Caco-2 (cell line): ENCODE measurements at regions not wholly inside any gene's neighbourhood (a gene's known extent, or its start where the extent isn't known, plus 50 kb on each side); places are given as distances from the start of the nearest gene placed in this dataset.

Experiments used
- BruUV-seq: library from RNA; stranded (reverse); fragments of 400-500 nt; replicated peaks from 2 replicates; lab custom pipeline; 2021; lab: Mats Ljungman, UMichigan
- CTCF ChIA-PET: fragments of 300-600 bp; sonication (Branson Sonifier 250); formaldehyde crosslinking; loops from one replicate; lab custom pipeline; 2022; ENCODE audit warnings: antibody characterized with exemption; lab: Charles Lee
- POLR2A ChIA-PET: fragments of 300-600 bp; sonication (Branson Sonifier 250); formaldehyde crosslinking; loops from one replicate; lab custom pipeline; 2022; ENCODE audit warnings: antibody characterized with exemption; lab: Charles Lee
- DNase-seq, 2 experiments: peaks; one replicate each; pipeline versions ENCODE4 v3.0.0 to v3.0.0-alpha.2; 2020 to 2022
- H3K27me3 ChIP-seq: replicated peaks from 2 replicates; pipeline ENCODE4 v1.6.0; 2011; ENCODE audit warnings: low read length; ENCODE audit not compliant: control insufficient read depth, insufficient read depth
- H3K36me3 ChIP-seq: 2 replicates; pipeline ENCODE4 v1.5.1; 2011; ENCODE audit warnings: low read length; ENCODE audit not compliant: control insufficient read depth, insufficient read depth
- H3K4me1 ChIP-seq: fragments of 250-450 bp; sonication (Bioruptor Pico); 2 replicates; pipeline ENCODE4 v1.5.1; 2020; ENCODE audit warnings: mild to moderate bottlenecking
- H3K4me3 ChIP-seq: 2 replicates; pipeline ENCODE4 v1.5.1; 2011; ENCODE audit warnings: low read depth, mild to moderate bottlenecking, control low read depth, low read length
- H3K9me3 ChIP-seq: fragments of 250-450 bp; sonication (Bioruptor Pico); 2 replicates; pipeline ENCODE4 v1.5.1; 2020; ENCODE audit warnings: mild to moderate bottlenecking, moderate library complexity
- H3K27ac Mint-ChIP-seq: one replicate; pipeline ENCODE4 v1.8.0; 2022; ENCODE audit warnings: mixed read lengths; ENCODE audit not compliant: unreplicated experiment
- H3K27me3 Mint-ChIP-seq: one replicate; pipeline ENCODE4 v1.8.0; 2022; ENCODE audit warnings: mixed read lengths; ENCODE audit not compliant: insufficient read depth, unreplicated experiment
- H3K36me3 Mint-ChIP-seq: one replicate; pipeline ENCODE4 v1.8.0; 2022; ENCODE audit warnings: mild to moderate bottlenecking, mixed read lengths; ENCODE audit not compliant: insufficient read depth, unreplicated experiment
- H3K4me1 Mint-ChIP-seq: one replicate; pipeline ENCODE4 v1.8.0; 2022; ENCODE audit warnings: low read depth, mixed read lengths; ENCODE audit not compliant: unreplicated experiment
- H3K4me3 Mint-ChIP-seq: one replicate; pipeline ENCODE4 v1.8.0; 2022; ENCODE audit warnings: mild to moderate bottlenecking, moderate library complexity, mixed read lengths; ENCODE audit not compliant: unreplicated experiment
- H3K9me3 Mint-ChIP-seq: one replicate; pipeline ENCODE4 v1.8.0; 2022; ENCODE audit warnings: mixed read lengths; ENCODE audit not compliant: unreplicated experiment
- CTCF ChIP-seq, 2 experiments: fragments of 200-600 bp in 1 of 2; IDR thresholded peaks; 1 replicate in 1 of 2; 2 replicates in 1 of 2; pipeline versions ENCODE4 v1.5.1 to v1.8.0; 2011 to 2022; ENCODE audit warnings: antibody characterized with exemption in 1 of 2, control low read depth in 1 of 2, inconsistent platforms in 1 of 2, low read depth in 1 of 2, low read length in 1 of 2, mild to moderate bottlenecking in 1 of 2, moderate library complexity in 1 of 2; ENCODE audit not compliant: insufficient read depth in 1 of 2, severe bottlenecking in 1 of 2, unreplicated experiment in 1 of 2
- intact Hi-C: fragments of 100-400 bp; cut with micrococcal nuclease; formaldehyde crosslinking; loops from one replicate; pipeline ENCODE4 v1.10.0; 2022; ENCODE audit not compliant: unreplicated experiment

- Histone ChIP-seq H3K27me3 (no peaks in the 10 kb centered on the region), H3K36me3 (no peaks in the 10 kb centered on the region), H3K4me3 (no peak overlapping the region), H3K9me3 (no peaks in the 10 kb centered on the region), H3K4me1 (no peaks in the 10 kb centered on the region)
- Mint-ChIP-seq H3K4me3 (no peak overlapping the region), H3K9me3 (no peaks in the 10 kb centered on the region), H3K36me3 (no peaks in the 10 kb centered on the region), H3K27me3 (no peaks in the 10 kb centered on the region), H3K4me1 (peaks cover 7% of the 10 kb centered on the region), H3K27ac (no peak overlapping the region)
- intact Hi-C loops, result no loop called here
- POLR2A ChIA-PET, result no interaction called here
- CTCF ChIA-PET, result no interaction called here
- BruUV-seq, result no TSS peak
- no peak for TF ChIP-seq CTCF (IDR thresholded peaks at IDR 0.05; ENCODE audit: insufficient read depth in 1 of 2, low read depth in 1 of 2, low read length in 1 of 2, severe bottlenecking in 1 of 2, unreplicated experiment in 1 of 2)
- no peak for DNase-seq
These were observed 342.8 kb downstream of the TMEM167A start for GRCh38 chr5:82734347-82734746.

- intact Hi-C loops, result no loop called here
- Mint-ChIP-seq H3K27ac (no peak overlapping the region), H3K4me3 (no peak overlapping the region)
These were observed 346.3 kb downstream of the TMEM167A start for GRCh38 chr5:82730913-82731312.

GRCh38 chr5:82728926-82729702 lies 348.1 kb downstream of the TMEM167A start:
- Mint-ChIP-seq H3K4me1 (peaks cover 7% of the 10 kb centered on the region), H3K27ac (no peak overlapping the region), H3K4me3 (no peak overlapping the region), H3K27me3 (no peaks in the 10 kb centered on the region), H3K36me3 (no peaks in the 10 kb centered on the region), H3K9me3 (no peaks in the 10 kb centered on the region)
- no peak for TF ChIP-seq CTCF (IDR thresholded peaks at IDR 0.05; ENCODE audit: insufficient read depth in 1 of 2, low read depth in 1 of 2, low read length in 1 of 2, severe bottlenecking in 1 of 2, unreplicated experiment in 1 of 2)
- POLR2A ChIA-PET, result no interaction called here
- no peak for DNase-seq
- intact Hi-C loops, result no loop called here
- no peaks in the 10 kb centered on the region for H3K4me1 ChIP-seq
- CTCF ChIA-PET, result no interaction called here
- no peaks in the 10 kb centered on the region for H3K27me3 ChIP-seq
- no TSS peak for BruUV-seq
- H3K36me3 ChIP-seq, result no peaks in the 10 kb centered on the region
- no peak overlapping the region for H3K4me3 ChIP-seq
- no peaks in the 10 kb centered on the region for H3K9me3 ChIP-seq

More at GRCh38 chr5:82730913-82731312, 346.3 kb downstream of the TMEM167A start:
- H3K4me1 Mint-ChIP-seq, result peaks cover 7% of the 10 kb centered on the region
- no peaks in the 10 kb centered on the region for H3K27me3 Mint-ChIP-seq
- Histone ChIP-seq H3K4me1 (no peaks in the 10 kb centered on the region), H3K36me3 (no peaks in the 10 kb centered on the region), H3K27me3 (no peaks in the 10 kb centered on the region), H3K9me3 (no peaks in the 10 kb centered on the region), H3K4me3 (no peak overlapping the region)
- POLR2A ChIA-PET, result no interaction called here
- no peaks in the 10 kb centered on the region for H3K36me3 Mint-ChIP-seq
- CTCF ChIA-PET, result no interaction called here
- BruUV-seq, result no TSS peak
- TF ChIP-seq CTCF (IDR thresholded peaks at IDR 0.05; ENCODE audit: insufficient read depth in 1 of 2, low read depth in 1 of 2, low read length in 1 of 2, severe bottlenecking in 1 of 2, unreplicated experiment in 1 of 2), result no peak
- no peaks in the 10 kb centered on the region for H3K9me3 Mint-ChIP-seq
- no peak for DNase-seq
